Astrocyte (in vitro differentiated cells and primary cell): ENCODE measurements at regions not wholly inside any gene's neighbourhood (a gene's known extent, or its start where the extent isn't known, plus 50 kb on each side); places are given as distances from the start of the nearest gene placed in this dataset.

Experiments used
- DNase-seq: peaks from one replicate; pipeline ENCODE4 v3.0.0-alpha.2; 2010; ENCODE audit warnings: low read depth
- FAIRE-seq: peaks from 2 replicates; lab custom pipeline; 2011; peaks lifted over from hg19 to GRCh38; lab: Jason Lieb, UNC
- H2AFZ ChIP-seq: 2 replicates; pipeline ENCODE4 v1.6.0; 2012; ENCODE audit warnings: low read depth, low read length, inconsistent platforms
- H3K27ac ChIP-seq: 2 replicates; pipeline ENCODE4 v1.5.1; 2011; ENCODE audit warnings: low read depth, low read length, inconsistent platforms
- H3K27me3 ChIP-seq: 2 replicates; pipeline ENCODE4 v1.6.0; 2011; ENCODE audit warnings: low read length, inconsistent platforms; ENCODE audit not compliant: insufficient read depth
- H3K36me3 ChIP-seq: 2 replicates; pipeline ENCODE4 v1.5.1; 2011; ENCODE audit warnings: low read length, inconsistent platforms; ENCODE audit not compliant: insufficient read depth
- H3K4me1 ChIP-seq: 2 replicates; pipeline ENCODE4 v1.5.1; 2011; ENCODE audit warnings: low read length, inconsistent platforms; ENCODE audit not compliant: insufficient read depth
- H3K4me2 ChIP-seq: 2 replicates; pipeline ENCODE4 v1.6.0; 2012; ENCODE audit warnings: low read length, inconsistent platforms
- H3K4me3 ChIP-seq: 2 replicates; pipeline ENCODE4 v1.5.1; 2011; ENCODE audit warnings: low read depth, mild to moderate bottlenecking, low read length, inconsistent platforms; ENCODE audit not compliant: insufficient read depth
- H3K79me2 ChIP-seq: 2 replicates; pipeline ENCODE4 v1.6.0; 2012; ENCODE audit warnings: mild to moderate bottlenecking, low read length, inconsistent platforms; ENCODE audit not compliant: insufficient read depth
- H3K9ac ChIP-seq: 2 replicates; pipeline ENCODE4 v1.6.0; 2012; ENCODE audit warnings: mild to moderate bottlenecking, low read length, inconsistent platforms
- H3K9me3 ChIP-seq: 2 replicates; pipeline ENCODE4 v1.5.1; 2012; ENCODE audit warnings: low read depth, mild to moderate bottlenecking, low read length, inconsistent platforms; ENCODE audit not compliant: insufficient read depth
- H4K20me1 ChIP-seq: 2 replicates; pipeline ENCODE4 v1.6.0; 2012; ENCODE audit warnings: low read length, inconsistent platforms; ENCODE audit not compliant: insufficient read depth
- H3K27ac Mint-ChIP-seq: one replicate; pipeline ENCODE4 v1.8.0; 2021; ENCODE audit warnings: mild to moderate bottlenecking, mixed read lengths; ENCODE audit not compliant: unreplicated experiment
- H3K27me3 Mint-ChIP-seq: one replicate; pipeline ENCODE4 v1.8.0; 2021; ENCODE audit warnings: low read depth, mixed read lengths; ENCODE audit not compliant: unreplicated experiment
- H3K36me3 Mint-ChIP-seq: one replicate; pipeline ENCODE4 v1.8.0; 2021; ENCODE audit warnings: low read depth, mixed read lengths; ENCODE audit not compliant: unreplicated experiment
- H3K4me1 Mint-ChIP-seq: one replicate; pipeline ENCODE4 v1.8.0; 2021; ENCODE audit warnings: low read depth, mixed read lengths; ENCODE audit not compliant: unreplicated experiment
- H3K4me3 Mint-ChIP-seq: one replicate; pipeline ENCODE4 v1.8.0; 2021; ENCODE audit warnings: mild to moderate bottlenecking, moderate library complexity, mixed read lengths; ENCODE audit not compliant: unreplicated experiment
- H3K9me3 Mint-ChIP-seq: one replicate; pipeline ENCODE4 v1.8.0; 2021; ENCODE audit warnings: mild to moderate bottlenecking, mixed read lengths; ENCODE audit not compliant: unreplicated experiment
- EZH2 ChIP-seq: IDR thresholded peaks from 2 replicates; pipeline ENCODE4 v1.6.1; 2012; ENCODE audit warnings: mild to moderate bottlenecking, low read length, inconsistent platforms; ENCODE audit not compliant: insufficient read depth
- TF ChIP-seq, protein P1 (sequence below): IDR thresholded peaks from 2 replicates; pipeline ENCODE4 v1.5.1; 2011; ENCODE audit warnings: low read depth, mild to moderate bottlenecking, inconsistent platforms, low read length, moderate library complexity; ENCODE audit not compliant: insufficient read depth

DNA sequence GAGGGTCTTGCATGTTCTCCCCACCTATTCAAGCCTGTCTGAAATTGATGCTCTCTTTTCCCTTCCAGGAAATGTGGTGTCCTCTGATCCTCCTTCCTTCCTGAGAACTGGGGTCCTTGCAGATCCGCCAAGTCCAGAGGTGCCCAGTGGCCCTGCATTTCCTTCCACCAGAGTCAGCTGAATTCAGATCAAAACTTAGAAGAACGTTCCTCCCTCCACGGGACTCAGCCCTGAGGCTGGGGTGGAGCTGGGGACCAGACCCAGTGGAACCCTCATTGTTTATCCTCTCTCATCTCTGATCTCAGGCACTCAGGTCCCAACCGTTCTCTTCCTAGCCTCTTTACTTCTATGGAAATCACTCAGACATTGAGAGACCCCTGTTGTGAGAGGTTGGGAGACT, 477.3 kb downstream of the TSHZ3 start:
- H3K27ac ChIP-seq, result no peak overlapping the region
- no peak overlapping the region for H3K4me3 Mint-ChIP-seq
- no peak overlapping the region for H3K9ac ChIP-seq
- H3K36me3 Mint-ChIP-seq, result no peaks in the 10 kb centered on the region
- TF ChIP-seq, protein P1, sequence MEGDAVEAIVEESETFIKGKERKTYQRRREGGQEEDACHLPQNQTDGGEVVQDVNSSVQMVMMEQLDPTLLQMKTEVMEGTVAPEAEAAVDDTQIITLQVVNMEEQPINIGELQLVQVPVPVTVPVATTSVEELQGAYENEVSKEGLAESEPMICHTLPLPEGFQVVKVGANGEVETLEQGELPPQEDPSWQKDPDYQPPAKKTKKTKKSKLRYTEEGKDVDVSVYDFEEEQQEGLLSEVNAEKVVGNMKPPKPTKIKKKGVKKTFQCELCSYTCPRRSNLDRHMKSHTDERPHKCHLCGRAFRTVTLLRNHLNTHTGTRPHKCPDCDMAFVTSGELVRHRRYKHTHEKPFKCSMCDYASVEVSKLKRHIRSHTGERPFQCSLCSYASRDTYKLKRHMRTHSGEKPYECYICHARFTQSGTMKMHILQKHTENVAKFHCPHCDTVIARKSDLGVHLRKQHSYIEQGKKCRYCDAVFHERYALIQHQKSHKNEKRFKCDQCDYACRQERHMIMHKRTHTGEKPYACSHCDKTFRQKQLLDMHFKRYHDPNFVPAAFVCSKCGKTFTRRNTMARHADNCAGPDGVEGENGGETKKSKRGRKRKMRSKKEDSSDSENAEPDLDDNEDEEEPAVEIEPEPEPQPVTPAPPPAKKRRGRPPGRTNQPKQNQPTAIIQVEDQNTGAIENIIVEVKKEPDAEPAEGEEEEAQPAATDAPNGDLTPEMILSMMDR, result no peak
- TF ChIP-seq EZH2, result no peak
- no peaks in the 10 kb centered on the region for H3K4me1 Mint-ChIP-seq
- FAIRE-seq (no peak), DNase-seq (no peak)
- H3K27me3 ChIP-seq, result no peaks in the 10 kb centered on the region
- H3K4me2 ChIP-seq, result no peak overlapping the region
- peaks cover 32% of the 10 kb centered on the region for H3K27me3 Mint-ChIP-seq
- H3K9me3 Mint-ChIP-seq, result peaks cover 5% of the 10 kb centered on the region
- no peaks in the 10 kb centered on the region for H3K4me1 ChIP-seq
- no peak overlapping the region for H2AFZ ChIP-seq
- H3K79me2 ChIP-seq, result no peaks in the 10 kb centered on the region
- no peaks in the 10 kb centered on the region for H3K36me3 ChIP-seq
- no peak overlapping the region for H3K27ac Mint-ChIP-seq
- H3K4me3 ChIP-seq, result no peak overlapping the region
- peaks cover 8% of the 10 kb centered on the region for H3K9me3 ChIP-seq
- no peaks in the 10 kb centered on the region for H4K20me1 ChIP-seq

DNA sequence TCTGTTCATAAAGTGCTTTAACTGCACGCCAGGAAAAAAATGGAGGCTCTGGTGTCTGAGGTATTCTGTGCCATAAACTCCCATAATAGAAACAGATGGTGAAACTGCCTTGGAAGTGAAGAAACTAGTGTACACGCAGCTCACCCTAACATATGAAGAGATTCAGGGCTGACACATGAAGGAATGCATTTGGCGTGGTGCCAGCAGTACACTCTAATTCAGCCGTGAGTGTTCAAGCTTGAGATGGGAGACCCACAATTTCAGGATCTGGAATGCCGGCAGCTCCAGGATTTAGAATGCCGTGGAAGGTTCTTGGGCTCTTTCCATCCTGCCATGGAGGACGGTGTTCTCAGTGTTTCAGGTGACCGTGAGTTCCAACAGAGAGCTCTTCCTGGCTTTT, 478.4 kb downstream of the TSHZ3 start:
- Histone ChIP-seq H3K36me3 (no peaks in the 10 kb centered on the region), H3K9me3 (peaks cover 8% of the 10 kb centered on the region), H3K79me2 (no peaks in the 10 kb centered on the region), H3K27me3 (no peaks in the 10 kb centered on the region), H3K4me2 (no peak overlapping the region), H4K20me1 (no peaks in the 10 kb centered on the region), H2AFZ (no peak overlapping the region), H3K4me1 (no peaks in the 10 kb centered on the region), H3K27ac (no peak overlapping the region), H3K4me3 (no peak overlapping the region), H3K9ac (no peak overlapping the region)
- no peak overlapping the region for H3K4me3 Mint-ChIP-seq
- no peaks in the 10 kb centered on the region for H3K36me3 Mint-ChIP-seq
- peaks cover 5% of the 10 kb centered on the region for H3K9me3 Mint-ChIP-seq
- H3K4me1 Mint-ChIP-seq, result no peaks in the 10 kb centered on the region
- DNase-seq (no peak), FAIRE-seq (no peak)
- TF ChIP-seq EZH2, result no peak
- TF ChIP-seq, protein P1, result no peak
- H3K27ac Mint-ChIP-seq, result no peak overlapping the region
- H3K27me3 Mint-ChIP-seq, result peaks cover 32% of the 10 kb centered on the region

DNA sequence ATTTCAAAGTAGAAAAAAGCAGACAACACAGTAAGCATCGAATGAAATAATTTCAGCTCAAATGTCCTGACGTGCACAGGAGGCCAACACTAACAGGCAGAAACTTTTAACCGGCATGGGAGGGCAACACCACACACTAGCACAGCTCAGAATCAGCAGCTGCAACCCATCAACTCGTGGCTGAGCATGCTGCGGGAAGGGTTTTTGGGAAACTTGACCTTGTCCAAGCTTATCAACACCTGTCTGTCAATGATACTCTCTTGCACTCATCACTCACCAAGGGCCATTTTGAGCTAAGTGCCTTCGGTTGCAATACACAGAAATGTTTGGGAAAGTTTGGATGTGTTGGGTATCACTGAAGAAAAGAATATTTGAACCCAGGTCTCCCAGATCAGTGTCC, 483.7 kb downstream of the TSHZ3 start:
- no peak for TF ChIP-seq EZH2
- TF ChIP-seq, protein P1, result no peak
- Histone ChIP-seq H3K4me2 (no peak overlapping the region), H3K4me1 (no peaks in the 10 kb centered on the region), H3K36me3 (no peaks in the 10 kb centered on the region), H3K79me2 (no peaks in the 10 kb centered on the region), H3K9me3 (peaks cover 19% of the 10 kb centered on the region), H4K20me1 (no peaks in the 10 kb centered on the region), H3K27ac (no peak overlapping the region), H3K27me3 (no peaks in the 10 kb centered on the region), H3K9ac (no peak overlapping the region), H2AFZ (no peak overlapping the region), H3K4me3 (no peak overlapping the region)
- no peak for FAIRE-seq
- Mint-ChIP-seq H3K9me3 (peaks cover 5% of the 10 kb centered on the region), H3K27me3 (peaks cover 18% of the 10 kb centered on the region), H3K4me1 (no peaks in the 10 kb centered on the region), H3K4me3 (no peak overlapping the region), H3K36me3 (no peaks in the 10 kb centered on the region), H3K27ac (no peak overlapping the region)
- DNase-seq, result no peak
